Upper lobe of left lung (tissue), 4 donors: ENCODE measurements at regions not wholly inside any gene's neighbourhood (a gene's known extent, or its start where the extent isn't known, plus 50 kb on each side); places are given as distances from the start of the nearest gene placed in this dataset.

Experiments
- POLR2A ChIP-seq, 4 donors: fragments of 450-650 bp; IDR thresholded peaks; one replicate each; pipeline ENCODE4 v1.5.1; 2016 to 2017; ENCODE audit warnings: antibody characterized with exemption in 4 of 4, mild to moderate bottlenecking in 2 of 4
- POLR2AphosphoS5 ChIP-seq, 2 donors: sonication (generic); formaldehyde crosslinking; IDR thresholded peaks; one replicate each; pipeline ENCODE4 v1.5.1; 2017; ENCODE audit warnings: antibody characterized with exemption in 2 of 2

DNA sequence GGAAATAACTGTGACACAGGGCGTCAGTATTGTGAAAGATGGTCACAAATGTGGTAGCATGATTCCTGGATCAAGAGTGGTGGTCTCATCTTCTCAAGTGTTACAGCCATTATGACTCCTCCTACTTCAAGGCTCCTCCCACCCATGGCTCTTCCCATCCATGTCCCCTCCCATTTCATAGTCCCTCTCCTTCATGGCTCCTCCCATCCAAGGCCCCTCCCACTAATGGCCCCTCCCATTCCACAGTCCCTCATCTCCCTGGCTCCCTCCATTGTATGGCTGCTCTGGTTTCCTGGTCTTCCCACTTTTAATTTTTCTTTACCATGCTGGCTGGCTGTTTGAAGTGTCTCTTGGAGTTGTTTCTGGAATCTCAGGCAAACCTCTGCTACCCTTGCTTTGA is 1375.2 kb upstream of the TMEM132C start:
- TF ChIP-seq POLR2A (IDR thresholded peaks at IDR 0.05) (no peak), POLR2AphosphoS5 (IDR thresholded peaks at IDR 0.05) (no peak)
